SK-N-SH treated with all-trans-retinoic acid at 6 μM for 48 hours (cell line): ENCODE measurements at regions not wholly inside any gene's neighbourhood (a gene's known extent, or its start where the extent isn't known, plus 50 kb on each side); places are given as distances from the start of the nearest gene placed in this dataset.

Experiments used
- ATAC-seq: fragments of 200-7000 bp; cut with Tn5 transposase; 3 replicates; pipeline ENCODE4 v1.9.1; 2020; ENCODE audit warnings: mild to moderate bottlenecking, moderate library complexity
- ARNTL ChIP-seq: fragments of 450-650 bp; formaldehyde crosslinking; IDR thresholded peaks from 2 replicates; pipeline ENCODE4 v1.5.0; 2020; ENCODE audit warnings: low read depth, mild to moderate bottlenecking, moderate library complexity, borderline replicate concordance
- BACH2 ChIP-seq: fragments of 250-450 bp; sonication (Bioruptor Pico); IDR thresholded peaks from 2 replicates; pipeline ENCODE4 v1.9.0; 2021; ENCODE audit warnings: mild to moderate bottlenecking, borderline replicate concordance
- CSDC2 ChIP-seq: fragments of 250-450 bp; sonication (Bioruptor Pico); IDR thresholded peaks from 2 replicates; pipeline ENCODE4 v1.5.0; 2020; ENCODE audit warnings: mild to moderate bottlenecking, moderate library complexity
- ISL1 ChIP-seq: fragments of 250-450 bp; sonication (Bioruptor Pico); IDR thresholded peaks from 2 replicates; pipeline ENCODE4 v2.1.2; 2022; ENCODE audit warnings: mild to moderate bottlenecking, moderate library complexity
- OSR1 ChIP-seq: fragments of 250-450 bp; sonication (Bioruptor Pico); IDR thresholded peaks from 2 replicates; pipeline ENCODE4 v1.8.0; 2022; ENCODE audit warnings: moderate library complexity, mild to moderate bottlenecking, inconsistent platforms
- PPARA ChIP-seq: fragments of 250-450 bp; sonication (Bioruptor Pico); IDR thresholded peaks from 2 replicates; pipeline ENCODE4 v1.5.0; 2020; ENCODE audit warnings: mild to moderate bottlenecking, borderline replicate concordance
- RARB ChIP-seq: fragments of 250-450 bp; sonication (Bioruptor Pico); IDR thresholded peaks from 2 replicates; pipeline ENCODE4 v1.8.0; 2021; ENCODE audit warnings: mild to moderate bottlenecking, moderate library complexity
- SNAI2 ChIP-seq: fragments of 250-450 bp; sonication (Bioruptor Pico); IDR thresholded peaks from 2 replicates; pipeline ENCODE4 v1.5.0; 2020; ENCODE audit warnings: mild to moderate bottlenecking, moderate library complexity
- TCF4 ChIP-seq: fragments of 250-450 bp; sonication (Bioruptor Pico); IDR thresholded peaks from 2 replicates; pipeline ENCODE4 v1.8.0; 2021; ENCODE audit warnings: mild to moderate bottlenecking, moderate library complexity, borderline replicate concordance
- TOX ChIP-seq: fragments of 250-450 bp; sonication (Bioruptor Pico); IDR thresholded peaks from 2 replicates; pipeline ENCODE4 v1.8.0; 2021; ENCODE audit warnings: mild to moderate bottlenecking, moderate library complexity, borderline replicate concordance
- ZC3H10 ChIP-seq: fragments of 250-450 bp; sonication (Bioruptor Pico); IDR thresholded peaks from 2 replicates; pipeline ENCODE4 v1.5.1; 2021; ENCODE audit warnings: mild to moderate bottlenecking, moderate library complexity
- ZFP3 ChIP-seq: fragments of 250-450 bp; sonication (Bioruptor Pico); IDR thresholded peaks from 2 replicates; pipeline ENCODE4 v1.5.0; 2020; ENCODE audit warnings: mild to moderate bottlenecking, moderate library complexity
- ZNF565 ChIP-seq: fragments of 450-650 bp; formaldehyde crosslinking; conservative IDR thresholded peaks from 2 replicates; pipeline ENCODE4 v1.5.0; 2020; ENCODE audit warnings: low read depth, mild to moderate bottlenecking, moderate library complexity
- ZNF70 ChIP-seq: fragments of 450-650 bp; formaldehyde crosslinking; IDR thresholded peaks from 2 replicates; pipeline ENCODE4 v1.5.0; 2020; ENCODE audit warnings: mild to moderate bottlenecking, moderate library complexity
- ZNF8 ChIP-seq: fragments of 450-650 bp; formaldehyde crosslinking; IDR thresholded peaks from 2 replicates; pipeline ENCODE4 v1.5.0; 2020; ENCODE audit warnings: mild to moderate bottlenecking, moderate library complexity
- TF ChIP-seq, protein P1 (sequence below): fragments of 250-450 bp; sonication (Bioruptor Pico); IDR thresholded peaks from 2 replicates; pipeline ENCODE4 v1.5.0; 2020; ENCODE audit warnings: mild to moderate bottlenecking, moderate library complexity
- TF ChIP-seq, protein P2 (sequence below): fragments of 250-450 bp; sonication (Bioruptor Pico); IDR thresholded peaks from 2 replicates; pipeline ENCODE4 v1.5.1; 2020; ENCODE audit warnings: low read depth, mild to moderate bottlenecking, moderate library complexity
- TF ChIP-seq, protein P3 (sequence below): fragments of 250-450 bp; sonication (Bioruptor Pico); IDR thresholded peaks from 2 replicates; pipeline ENCODE4 v1.8.0; 2020; ENCODE audit warnings: mild to moderate bottlenecking, moderate library complexity, borderline replicate concordance
- TF ChIP-seq, protein P4 (sequence below): fragments of 250-450 bp; sonication (Bioruptor Pico); IDR thresholded peaks from 2 replicates; pipeline ENCODE4 v1.5.1; 2021; ENCODE audit warnings: mild to moderate bottlenecking, moderate library complexity

DNA sequence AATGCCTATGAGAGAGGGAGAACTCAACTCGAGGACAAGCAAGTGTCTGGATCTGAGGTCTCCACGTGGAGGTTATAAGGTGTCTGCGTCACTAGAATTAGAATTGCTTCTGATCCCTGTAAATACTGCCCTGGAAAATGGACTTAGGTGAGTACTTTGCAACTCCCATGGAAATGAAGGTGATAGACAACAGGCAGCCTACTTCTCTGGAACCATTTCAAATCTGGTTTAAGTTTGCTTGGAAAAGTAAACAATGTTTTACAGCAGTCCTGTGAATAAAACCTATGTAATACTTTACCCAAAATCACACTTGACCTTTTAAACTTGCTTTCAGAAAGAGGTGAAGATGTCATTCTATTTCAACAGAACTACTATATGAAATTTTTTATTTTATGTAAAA, 70.1 kb upstream of the TENT5A start:
- ATAC-seq = no peak
- TF ChIP-seq CSDC2 (no peak), BACH2 (CRISPR knock-in tag) (no peak), OSR1 (CRISPR knock-in tag) (no peak), RARB (CRISPR knock-in tag) (no peak), ISL1 (CRISPR knock-in tag) (no peak), ZFP3 (no peak)
- TF ChIP-seq, protein P1, sequence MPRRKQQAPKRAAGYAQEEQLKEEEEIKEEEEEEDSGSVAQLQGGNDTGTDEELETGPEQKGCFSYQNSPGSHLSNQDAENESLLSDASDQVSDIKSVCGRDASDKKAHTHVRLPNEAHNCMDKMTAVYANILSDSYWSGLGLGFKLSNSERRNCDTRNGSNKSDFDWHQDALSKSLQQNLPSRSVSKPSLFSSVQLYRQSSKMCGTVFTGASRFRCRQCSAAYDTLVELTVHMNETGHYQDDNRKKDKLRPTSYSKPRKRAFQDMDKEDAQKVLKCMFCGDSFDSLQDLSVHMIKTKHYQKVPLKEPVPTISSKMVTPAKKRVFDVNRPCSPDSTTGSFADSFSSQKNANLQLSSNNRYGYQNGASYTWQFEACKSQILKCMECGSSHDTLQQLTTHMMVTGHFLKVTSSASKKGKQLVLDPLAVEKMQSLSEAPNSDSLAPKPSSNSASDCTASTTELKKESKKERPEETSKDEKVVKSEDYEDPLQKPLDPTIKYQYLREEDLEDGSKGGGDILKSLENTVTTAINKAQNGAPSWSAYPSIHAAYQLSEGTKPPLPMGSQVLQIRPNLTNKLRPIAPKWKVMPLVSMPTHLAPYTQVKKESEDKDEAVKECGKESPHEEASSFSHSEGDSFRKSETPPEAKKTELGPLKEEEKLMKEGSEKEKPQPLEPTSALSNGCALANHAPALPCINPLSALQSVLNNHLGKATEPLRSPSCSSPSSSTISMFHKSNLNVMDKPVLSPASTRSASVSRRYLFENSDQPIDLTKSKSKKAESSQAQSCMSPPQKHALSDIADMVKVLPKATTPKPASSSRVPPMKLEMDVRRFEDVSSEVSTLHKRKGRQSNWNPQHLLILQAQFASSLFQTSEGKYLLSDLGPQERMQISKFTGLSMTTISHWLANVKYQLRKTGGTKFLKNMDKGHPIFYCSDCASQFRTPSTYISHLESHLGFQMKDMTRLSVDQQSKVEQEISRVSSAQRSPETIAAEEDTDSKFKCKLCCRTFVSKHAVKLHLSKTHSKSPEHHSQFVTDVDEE (CRISPR knock-in tag) = no peak
- TF ChIP-seq, protein P2, sequence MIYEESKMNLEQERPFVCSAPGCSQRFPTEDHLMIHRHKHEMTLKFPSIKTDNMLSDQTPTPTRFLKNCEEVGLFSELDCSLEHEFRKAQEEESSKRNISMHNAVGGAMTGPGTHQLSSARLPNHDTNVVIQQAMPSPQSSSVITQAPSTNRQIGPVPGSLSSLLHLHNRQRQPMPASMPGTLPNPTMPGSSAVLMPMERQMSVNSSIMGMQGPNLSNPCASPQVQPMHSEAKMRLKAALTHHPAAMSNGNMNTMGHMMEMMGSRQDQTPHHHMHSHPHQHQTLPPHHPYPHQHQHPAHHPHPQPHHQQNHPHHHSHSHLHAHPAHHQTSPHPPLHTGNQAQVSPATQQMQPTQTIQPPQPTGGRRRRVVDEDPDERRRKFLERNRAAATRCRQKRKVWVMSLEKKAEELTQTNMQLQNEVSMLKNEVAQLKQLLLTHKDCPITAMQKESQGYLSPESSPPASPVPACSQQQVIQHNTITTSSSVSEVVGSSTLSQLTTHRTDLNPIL = no peak
- TF ChIP-seq, protein P3, sequence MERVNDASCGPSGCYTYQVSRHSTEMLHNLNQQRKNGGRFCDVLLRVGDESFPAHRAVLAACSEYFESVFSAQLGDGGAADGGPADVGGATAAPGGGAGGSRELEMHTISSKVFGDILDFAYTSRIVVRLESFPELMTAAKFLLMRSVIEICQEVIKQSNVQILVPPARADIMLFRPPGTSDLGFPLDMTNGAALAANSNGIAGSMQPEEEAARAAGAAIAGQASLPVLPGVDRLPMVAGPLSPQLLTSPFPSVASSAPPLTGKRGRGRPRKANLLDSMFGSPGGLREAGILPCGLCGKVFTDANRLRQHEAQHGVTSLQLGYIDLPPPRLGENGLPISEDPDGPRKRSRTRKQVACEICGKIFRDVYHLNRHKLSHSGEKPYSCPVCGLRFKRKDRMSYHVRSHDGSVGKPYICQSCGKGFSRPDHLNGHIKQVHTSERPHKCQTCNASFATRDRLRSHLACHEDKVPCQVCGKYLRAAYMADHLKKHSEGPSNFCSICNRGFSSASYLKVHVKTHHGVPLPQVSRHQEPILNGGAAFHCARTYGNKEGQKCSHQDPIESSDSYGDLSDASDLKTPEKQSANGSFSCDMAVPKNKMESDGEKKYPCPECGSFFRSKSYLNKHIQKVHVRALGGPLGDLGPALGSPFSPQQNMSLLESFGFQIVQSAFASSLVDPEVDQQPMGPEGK (CRISPR knock-in tag) = no peak

DNA sequence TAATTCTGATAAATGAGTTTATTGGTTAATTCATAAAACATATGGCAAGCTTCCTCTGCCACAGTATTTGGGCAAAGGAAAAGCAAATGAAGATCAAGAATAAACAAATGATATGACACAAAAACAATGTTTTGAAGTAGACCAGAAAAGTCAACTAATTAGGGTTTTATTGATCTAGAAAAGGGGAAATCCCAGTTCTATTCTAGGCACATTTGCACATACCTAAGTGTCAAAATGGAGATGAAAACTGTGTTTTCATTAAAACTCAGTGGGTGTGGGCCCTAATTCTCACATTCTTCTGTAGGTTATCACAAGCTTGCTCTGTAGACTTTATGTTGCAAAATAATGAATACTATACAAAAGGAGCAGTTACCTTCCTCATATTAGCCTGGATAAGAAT, 69.0 kb upstream of the TENT5A start:
- TF ChIP-seq, protein P4, sequence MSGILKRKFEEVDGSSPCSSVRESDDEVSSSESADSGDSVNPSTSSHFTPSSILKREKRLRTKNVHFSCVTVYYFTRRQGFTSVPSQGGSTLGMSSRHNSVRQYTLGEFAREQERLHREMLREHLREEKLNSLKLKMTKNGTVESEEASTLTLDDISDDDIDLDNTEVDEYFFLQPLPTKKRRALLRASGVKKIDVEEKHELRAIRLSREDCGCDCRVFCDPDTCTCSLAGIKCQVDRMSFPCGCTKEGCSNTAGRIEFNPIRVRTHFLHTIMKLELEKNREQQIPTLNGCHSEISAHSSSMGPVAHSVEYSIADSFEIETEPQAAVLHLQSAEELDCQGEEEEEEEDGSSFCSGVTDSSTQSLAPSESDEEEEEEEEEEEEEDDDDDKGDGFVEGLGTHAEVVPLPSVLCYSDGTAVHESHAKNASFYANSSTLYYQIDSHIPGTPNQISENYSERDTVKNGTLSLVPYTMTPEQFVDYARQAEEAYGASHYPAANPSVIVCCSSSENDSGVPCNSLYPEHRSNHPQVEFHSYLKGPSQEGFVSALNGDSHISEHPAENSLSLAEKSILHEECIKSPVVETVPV (CRISPR knock-in tag) = no peak
- TF ChIP-seq, protein P3 (CRISPR knock-in tag) = no peak
- TF ChIP-seq PPARA (CRISPR knock-in tag) (no peak), TOX (CRISPR knock-in tag) (no peak), OSR1 (CRISPR knock-in tag) (no peak), ZC3H10 (CRISPR knock-in tag) (no peak), ARNTL (no peak), ISL1 (CRISPR knock-in tag) (no peak), SNAI2 (no peak), TCF4 (CRISPR knock-in tag) (no peak), ZNF565 (no peak), ZFP3 (no peak)
- no peak for ATAC-seq

DNA sequence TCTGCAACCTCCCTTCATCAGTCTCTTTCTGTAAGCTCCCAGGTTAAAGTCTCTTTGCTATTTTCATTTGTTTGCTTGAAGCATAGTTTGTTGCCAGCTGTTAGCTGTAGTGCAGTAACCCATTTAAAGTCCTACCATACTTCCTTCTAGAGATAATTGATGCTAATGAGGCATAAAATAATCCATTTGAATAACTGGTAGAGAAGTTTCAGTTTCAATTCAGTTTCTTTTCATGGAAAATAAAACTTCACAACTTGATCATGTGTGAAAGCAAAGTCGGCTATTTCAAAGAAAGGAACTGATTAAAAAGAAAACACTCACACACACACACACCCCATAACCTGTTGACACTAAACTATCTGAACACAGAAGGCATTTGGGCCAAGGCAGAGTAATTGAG, 68.5 kb upstream of the TENT5A start:
- ATAC-seq = no peak
- no peak for TF ChIP-seq ZC3H10 (CRISPR knock-in tag)
- no peak for TF ChIP-seq ZNF70 (CRISPR knock-in tag)
- TF ChIP-seq ISL1 (CRISPR knock-in tag) = no peak
- TF ChIP-seq ZNF8 = no peak
- no peak for TF ChIP-seq CSDC2
- no peak for TF ChIP-seq OSR1 (CRISPR knock-in tag)
- TF ChIP-seq TCF4 (CRISPR knock-in tag) = no peak
- TF ChIP-seq SNAI2 = no peak

DNA sequence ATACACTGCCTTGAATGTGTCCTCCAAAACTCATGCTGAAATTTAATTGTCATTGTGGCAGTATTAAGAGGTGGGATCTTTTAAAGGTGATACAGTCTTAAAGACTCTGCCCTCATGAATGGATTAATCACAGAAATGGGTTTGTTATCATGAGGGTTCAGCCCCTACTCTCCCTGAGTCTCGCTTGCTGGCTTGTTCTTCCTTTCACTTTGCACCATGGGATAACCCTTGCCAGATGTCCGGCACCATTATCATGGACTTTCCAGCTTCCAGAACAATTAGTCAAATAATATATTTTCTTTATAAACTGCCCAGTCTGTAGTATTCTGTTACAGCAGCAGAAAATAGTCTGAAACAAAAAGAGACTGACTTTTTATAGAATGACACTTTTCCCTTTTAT, 67.9 kb upstream of the TENT5A start:
- TF ChIP-seq TOX (CRISPR knock-in tag) (no peak), ARNTL (no peak)
- ATAC-seq = no peak
